ENCODE measurements at regions not wholly inside any gene's neighbourhood (a gene's known extent, or its start where the extent isn't known, plus 50 kb on each side); places are given as distances from the start of the nearest gene placed in this dataset.

DNA sequence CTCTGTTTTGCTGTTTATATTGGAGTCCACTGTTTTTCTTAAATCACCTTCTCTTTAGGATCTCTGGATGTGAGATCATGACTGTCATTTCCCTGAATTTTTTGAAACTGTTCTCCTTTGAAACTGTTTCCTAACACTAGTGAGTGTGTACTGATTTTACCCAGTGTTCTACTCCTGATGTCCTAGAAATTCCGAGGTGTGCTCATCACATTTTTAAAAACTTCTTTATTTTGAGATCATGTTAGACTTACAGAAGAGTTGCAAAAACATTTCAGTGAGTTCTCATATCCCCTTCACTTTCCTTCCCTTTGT lies 292.6 kb downstream of the NFKBIZ start:
- TF ChIP-seq, protein P1, sequence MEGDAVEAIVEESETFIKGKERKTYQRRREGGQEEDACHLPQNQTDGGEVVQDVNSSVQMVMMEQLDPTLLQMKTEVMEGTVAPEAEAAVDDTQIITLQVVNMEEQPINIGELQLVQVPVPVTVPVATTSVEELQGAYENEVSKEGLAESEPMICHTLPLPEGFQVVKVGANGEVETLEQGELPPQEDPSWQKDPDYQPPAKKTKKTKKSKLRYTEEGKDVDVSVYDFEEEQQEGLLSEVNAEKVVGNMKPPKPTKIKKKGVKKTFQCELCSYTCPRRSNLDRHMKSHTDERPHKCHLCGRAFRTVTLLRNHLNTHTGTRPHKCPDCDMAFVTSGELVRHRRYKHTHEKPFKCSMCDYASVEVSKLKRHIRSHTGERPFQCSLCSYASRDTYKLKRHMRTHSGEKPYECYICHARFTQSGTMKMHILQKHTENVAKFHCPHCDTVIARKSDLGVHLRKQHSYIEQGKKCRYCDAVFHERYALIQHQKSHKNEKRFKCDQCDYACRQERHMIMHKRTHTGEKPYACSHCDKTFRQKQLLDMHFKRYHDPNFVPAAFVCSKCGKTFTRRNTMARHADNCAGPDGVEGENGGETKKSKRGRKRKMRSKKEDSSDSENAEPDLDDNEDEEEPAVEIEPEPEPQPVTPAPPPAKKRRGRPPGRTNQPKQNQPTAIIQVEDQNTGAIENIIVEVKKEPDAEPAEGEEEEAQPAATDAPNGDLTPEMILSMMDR (IDR thresholded peaks at IDR 0.05; ENCODE audit: low read depth, low read length), result no peak
- no peak for TF ChIP-seq EZH2phosphoT487 (IDR thresholded peaks at IDR 0.05; ENCODE audit: low read depth)
